Central memory CD4-positive, alpha-beta T cell (primary cell): ENCODE measurements at regions not wholly inside any gene's neighbourhood (a gene's known extent, or its start where the extent isn't known, plus 50 kb on each side); places are given as distances from the start of the nearest gene placed in this dataset.

Experiments used
- DNase-seq: peaks from one replicate; pipeline ENCODE4 v3.0.0; 2022

- no peak for DNase-seq
These were observed 298.6 kb downstream of the PARP8 start for GRCh38 chr5:50964746-50965653.

- no peak for DNase-seq
These were observed 299.4 kb downstream of the PARP8 start for GRCh38 chr5:50965654-50966375.

DNA sequence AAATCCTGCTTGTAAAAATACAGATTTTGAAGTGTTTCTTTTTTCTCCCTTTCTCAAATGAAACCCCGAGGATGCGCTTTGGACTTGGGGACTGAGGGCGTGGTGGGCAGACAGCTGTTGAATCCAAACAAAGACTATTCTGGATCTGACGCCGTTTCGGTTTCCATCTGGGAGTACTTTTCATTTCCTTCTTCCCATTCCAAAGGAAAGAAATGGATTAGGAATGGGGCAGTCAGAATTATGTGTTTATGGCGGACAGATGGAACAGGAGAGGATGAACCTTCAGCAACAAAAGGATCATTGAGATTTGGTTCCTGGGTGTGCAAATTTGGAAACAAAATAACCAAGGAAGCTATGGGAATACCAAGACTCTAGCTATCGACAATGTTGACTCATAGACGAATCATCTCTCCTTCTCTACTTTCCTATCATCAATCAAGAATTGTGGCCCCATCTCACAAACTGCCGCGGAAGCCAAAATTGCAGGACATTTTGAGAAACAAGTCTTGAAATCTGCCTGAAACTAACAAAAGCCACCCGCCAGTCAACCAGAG is 300.6 kb downstream of the PARP8 start:
- DNase-seq: no peak

GRCh38 chr5:50967563-50968355 is 301.3 kb downstream of the PARP8 start:
- no peak for DNase-seq

- DNase-seq: no peak
These were observed 302.1 kb downstream of the PARP8 start for GRCh38 chr5:50968356-50969149.

- no peak for DNase-seq
These were observed 303.0 kb downstream of the PARP8 start for GRCh38 chr5:50969151-50970031.

GRCh38 chr5:50975840-50976239 is 309.4 kb downstream of the PARP8 start:
- no peak for DNase-seq

DNA sequence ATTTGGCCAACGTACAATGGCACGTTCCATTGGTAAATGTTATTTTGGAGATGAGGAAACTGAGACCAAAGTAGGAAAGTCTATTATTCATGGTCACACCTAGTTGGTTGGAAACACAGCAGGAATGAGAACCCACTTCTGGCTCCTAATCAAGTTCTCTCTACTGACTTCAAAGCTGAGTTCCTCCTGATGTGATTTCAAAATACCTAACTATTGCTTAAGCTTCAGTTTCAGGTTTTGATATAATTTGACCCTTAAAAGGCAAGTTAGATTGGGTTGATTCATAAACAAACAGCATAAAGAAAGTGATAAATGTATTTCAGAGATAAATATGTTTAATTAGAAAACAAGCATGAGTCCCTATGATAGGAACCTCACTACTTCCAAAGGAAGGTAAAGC is 312.5 kb downstream of the PARP8 start:
- no peak for DNase-seq

DNA sequence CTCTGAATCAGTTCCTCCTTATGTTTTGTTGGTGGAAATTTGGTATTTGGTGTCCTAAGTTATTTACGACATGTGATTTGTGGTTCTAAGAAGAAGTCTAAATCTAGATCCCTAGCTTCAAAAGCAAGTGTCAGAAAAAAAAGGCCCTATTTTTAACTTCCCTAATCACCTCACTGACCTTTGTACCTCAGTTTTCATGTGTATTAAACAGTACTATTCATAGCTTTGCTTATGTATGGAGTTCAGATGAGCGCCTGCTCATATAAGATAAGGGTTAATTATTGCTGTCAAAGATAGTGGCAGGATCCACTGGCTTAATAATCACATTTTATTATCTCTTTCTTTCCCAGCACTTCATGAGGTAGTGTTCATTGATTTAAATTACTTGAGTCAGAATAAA is 318.2 kb downstream of the PARP8 start:
- no peak for DNase-seq

DNA sequence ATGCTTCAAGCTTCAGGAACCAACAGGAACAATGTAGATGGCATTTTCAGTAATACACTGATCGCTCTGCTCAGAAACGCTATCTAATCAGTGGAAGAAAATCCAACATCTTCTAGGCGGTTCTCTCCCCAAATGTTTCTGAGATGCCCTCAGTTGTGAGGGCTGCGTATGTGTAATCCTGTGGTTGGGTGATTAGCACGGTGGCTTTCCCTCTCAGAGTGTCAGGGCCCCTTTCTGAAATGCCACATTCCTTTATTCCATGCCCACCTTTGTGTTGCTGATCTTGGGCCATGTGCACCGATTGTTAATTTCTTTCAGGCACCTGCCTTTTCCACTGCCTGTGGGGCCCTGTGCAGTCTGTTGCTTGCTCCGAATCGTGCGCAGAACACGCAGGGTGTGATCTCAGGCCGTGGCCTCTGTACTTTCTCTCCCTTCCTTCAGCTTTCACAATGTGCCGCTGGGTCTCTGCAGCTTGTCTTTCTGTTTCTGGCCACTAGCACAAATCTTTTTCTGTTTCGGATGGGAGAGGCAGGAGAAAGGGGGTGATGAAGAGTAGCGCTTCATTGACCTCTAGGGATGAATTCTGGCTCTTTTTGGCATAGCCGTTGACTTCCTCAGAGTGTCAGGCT is 324.0 kb downstream of the PARP8 start:
- no peak for DNase-seq

- DNase-seq: no peak
These were observed 329.0 kb downstream of the PARP8 start for GRCh38 chr5:50995285-50995942.

DNA sequence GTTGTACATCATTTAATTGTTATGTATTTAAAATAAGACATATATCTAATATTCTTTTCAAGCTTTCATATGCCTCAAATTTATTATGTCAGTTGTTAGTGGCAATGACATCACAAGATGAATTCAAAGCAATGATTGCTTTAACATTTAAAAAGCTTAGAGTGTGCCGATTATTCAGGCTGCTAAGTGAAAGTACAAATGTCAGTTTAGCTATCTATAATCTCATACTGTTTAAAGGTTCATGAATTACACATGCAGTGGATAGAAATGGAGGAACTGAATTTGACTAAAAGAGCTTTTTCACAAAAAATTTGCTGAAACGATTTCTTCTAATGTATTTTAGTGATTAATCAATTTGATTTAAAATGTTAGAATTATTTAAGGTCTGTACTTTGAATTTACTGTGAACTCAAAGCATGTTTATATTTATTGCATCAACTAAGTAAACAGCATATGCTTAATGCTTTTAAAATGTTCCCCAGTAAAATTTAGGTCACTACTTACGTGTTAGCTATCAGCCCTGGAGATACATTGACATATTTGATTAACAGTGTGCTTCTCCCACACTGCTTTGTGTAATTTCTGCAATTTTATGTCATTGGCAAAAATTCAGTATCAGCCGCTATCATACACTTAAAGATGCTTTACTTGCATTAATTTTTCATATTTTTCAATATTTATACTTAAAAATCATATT is 334.9 kb downstream of the PARP8 start:
- DNase-seq: no peak

DNA sequence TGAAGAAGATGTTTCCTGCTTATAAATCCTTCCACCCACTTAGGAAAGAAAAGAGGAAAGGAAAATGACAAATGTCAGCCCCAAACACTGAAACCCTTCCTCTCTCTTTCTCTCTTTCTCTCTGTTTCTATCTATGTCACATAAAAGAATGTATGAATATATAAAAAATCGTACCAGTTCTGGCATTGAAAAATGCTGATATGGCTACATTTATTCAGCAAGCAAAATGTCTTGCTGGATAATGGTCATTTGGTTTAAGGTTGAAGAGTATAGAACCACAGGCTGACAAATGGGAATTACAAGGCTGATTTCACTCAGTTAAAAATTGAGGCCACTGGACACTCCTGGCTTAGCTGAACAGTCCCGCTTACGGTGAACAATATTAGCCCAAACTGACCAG is 335.9 kb downstream of the PARP8 start:
- no peak for DNase-seq

- DNase-seq: no peak
These were observed 346.6 kb downstream of the PARP8 start for GRCh38 chr5:51013036-51013435.

DNA sequence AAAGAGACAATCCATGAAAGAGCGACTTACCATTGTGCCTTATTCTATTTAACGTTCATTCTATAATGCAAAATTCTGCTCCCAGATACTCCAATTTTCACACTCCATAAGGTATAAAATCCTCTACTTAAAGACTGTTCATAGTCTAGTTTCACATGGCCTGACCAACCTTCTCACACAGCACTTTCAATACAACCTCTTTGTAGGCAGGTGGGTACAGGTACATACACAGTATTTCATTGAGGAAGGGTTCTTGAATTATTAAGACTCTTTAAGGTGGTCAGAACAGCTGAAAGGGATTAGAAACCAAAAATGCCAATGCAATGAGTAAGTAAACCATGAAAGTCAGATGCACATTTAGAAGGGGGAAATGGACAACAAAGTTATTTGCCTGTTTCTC is 352.0 kb downstream of the PARP8 start:
- no peak for DNase-seq

- DNase-seq: no peak
These were observed 357.8 kb downstream of the PARP8 start for GRCh38 chr5:51024263-51024662.

DNA sequence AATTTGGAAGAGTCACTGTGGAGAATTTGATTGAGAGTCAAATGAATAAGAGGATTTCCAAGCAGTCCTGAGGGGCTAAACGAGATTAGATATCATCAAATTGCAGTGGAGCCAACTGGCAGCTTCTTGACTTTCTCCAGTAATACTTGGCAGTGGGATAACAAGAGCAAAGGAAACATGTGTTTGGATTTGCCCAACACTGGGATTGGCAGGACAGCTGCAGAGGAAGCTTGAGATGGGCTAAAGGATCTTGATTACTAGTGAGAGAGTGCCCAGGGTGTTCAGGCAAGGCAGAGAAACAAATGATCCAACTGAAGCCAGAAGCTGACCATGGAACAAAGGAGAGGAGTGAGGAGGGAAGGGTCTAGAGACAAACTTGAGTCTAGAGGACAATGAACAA is 356.0 kb upstream of the ISL1 start:
- no peak for DNase-seq

DNA sequence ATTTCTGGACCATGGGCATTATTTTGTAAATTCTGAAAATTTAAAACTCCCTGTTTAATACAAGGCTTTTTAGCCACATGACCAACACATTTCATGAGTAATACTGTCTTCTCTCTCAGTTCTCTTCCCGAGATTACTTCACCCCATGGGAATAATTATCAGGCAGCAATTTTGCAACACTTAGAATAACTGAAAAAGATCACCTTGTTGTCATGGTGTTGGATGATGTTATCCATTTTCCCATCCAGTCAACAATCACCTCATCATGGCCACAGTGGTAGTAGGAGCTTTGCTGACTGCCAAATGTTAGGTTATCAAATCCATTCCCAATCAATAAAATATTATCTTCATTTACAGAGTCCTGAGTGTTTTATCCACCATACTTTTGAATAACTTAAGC is 354.9 kb upstream of the ISL1 start:
- no peak for DNase-seq

DNA sequence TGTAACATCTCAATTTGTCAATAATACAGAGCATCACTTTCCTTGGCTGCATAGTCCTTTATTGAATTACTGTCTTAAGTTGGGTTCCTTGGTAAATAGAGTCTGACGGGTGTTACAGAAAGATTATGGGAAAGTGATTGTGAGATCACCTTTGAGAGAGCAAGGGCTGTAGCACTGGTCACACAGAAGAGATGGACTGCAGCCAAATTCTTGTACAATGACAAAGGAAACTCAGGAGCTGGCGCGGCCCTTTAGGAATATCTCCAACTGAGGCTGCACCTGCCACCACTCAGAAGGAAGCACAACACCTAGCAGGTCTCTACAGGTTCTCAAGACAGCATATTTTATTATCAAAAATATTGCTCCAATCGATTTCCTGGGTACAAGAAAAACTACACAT is 350.0 kb upstream of the ISL1 start:
- no peak for DNase-seq
